ENCODE measurements at regions not wholly inside any gene's neighbourhood (a gene's known extent, or its start where the extent isn't known, plus 50 kb on each side); places are given as distances from the start of the nearest gene placed in this dataset.
"Not testable (repeated sequence)": the region's sequence is repeated elsewhere in the genome, so short reads cannot be mapped to it uniquely, and the experiment has no call there.

DNA sequence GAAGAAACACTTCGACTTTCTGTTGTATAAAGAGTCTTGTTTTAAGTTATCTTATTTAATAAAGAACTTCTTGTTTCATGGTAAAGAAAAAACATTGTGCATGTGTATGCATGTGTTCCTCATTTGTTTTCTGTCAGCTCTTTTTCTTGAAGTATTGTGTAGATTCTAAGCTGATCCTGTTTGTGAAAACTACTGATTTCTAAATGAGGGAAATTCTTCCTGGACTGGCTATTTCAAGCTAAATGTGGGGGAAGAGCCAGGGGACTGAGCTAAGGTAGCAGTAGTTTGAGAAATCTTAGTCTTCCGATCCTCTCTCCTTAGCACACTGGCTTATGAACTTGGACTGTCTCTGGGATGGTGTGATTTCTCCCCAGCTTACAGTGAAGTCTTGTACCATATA, 56.4 kb upstream of the RBMS1 start:
- DNase-seq (ENCODE audit: low spot score) = no peak

DNA sequence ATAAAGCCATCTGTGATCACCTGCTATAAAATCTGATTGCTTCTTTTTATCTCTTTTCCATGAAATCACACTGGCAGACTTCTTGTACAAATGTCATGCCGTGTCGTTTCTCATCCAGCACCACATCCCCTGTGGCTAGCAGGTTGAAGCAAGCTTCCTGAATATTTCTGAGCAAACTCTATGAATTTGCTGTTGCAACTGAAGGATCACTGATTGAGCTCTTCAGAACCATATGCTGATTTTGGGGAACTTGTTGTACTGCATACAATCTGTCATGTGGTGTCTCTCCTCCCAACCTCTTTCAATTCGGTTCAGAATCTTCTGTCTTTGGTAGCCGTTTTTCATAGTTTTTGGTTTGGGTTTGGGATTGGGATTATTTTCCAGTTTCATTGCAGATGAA, 57.7 kb upstream of the RBMS1 start:
- no peak for DNase-seq (ENCODE audit: low spot score)

DNA sequence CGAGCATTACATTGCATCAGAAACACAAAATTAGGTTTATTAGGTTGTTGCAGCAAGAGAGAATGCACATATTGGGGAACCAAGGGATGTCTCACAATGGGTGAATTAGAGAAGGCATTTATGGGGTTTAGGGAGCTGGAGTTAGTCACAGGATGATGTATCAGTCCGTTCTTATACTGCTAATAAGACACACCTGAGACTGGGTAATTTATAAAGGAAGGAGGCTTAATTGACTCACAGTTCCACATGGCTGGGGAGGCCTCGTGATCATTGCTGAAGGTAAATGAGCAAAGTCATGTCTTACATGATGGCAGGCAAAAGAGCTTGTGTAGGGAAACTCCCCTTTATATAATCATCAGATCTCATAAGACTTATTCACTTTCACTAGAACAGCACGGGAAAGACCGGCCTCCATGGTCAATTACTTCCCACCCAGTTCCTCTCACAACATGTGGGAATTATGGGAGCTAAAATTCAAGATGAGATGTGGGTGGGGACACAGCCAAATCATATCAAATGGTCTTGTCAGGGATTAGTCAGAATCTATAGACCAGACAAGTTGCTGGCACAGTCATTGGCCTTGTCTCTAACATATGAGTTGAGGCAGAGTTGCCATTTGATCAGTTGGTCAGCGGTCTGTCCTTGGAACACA, 61.9 kb upstream of the RBMS1 start:
- no peak for DNase-seq (ENCODE audit: low spot score)

DNA sequence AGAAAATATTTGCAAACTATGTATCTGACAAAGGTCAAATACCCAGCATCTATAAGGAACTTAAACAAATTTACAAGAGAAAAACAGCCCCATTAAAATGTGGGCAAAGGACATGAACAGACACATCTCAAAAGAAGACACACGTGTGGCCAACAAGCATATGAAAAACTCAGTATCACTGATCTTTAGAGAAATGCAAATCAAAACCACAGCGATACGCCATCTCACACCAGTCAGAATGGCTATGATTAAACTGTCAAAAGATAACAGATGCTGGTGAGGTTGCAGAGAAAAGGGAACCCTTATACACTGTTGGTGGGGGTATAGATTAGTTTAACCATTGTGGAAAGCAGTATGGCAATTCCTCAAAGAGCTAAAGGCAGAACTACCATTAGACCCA, 64.3 kb upstream of the RBMS1 start:
- DNase-seq (ENCODE audit: low spot score) = no peak

- no peak for DNase-seq (ENCODE audit: low spot score)
These were observed 64.9 kb upstream of the RBMS1 start for GRCh38 chr2:160558531-160558930.

- no peak for DNase-seq (ENCODE audit: low spot score)
These were observed 68.1 kb upstream of the RBMS1 start for GRCh38 chr2:160561551-160562295.

DNA sequence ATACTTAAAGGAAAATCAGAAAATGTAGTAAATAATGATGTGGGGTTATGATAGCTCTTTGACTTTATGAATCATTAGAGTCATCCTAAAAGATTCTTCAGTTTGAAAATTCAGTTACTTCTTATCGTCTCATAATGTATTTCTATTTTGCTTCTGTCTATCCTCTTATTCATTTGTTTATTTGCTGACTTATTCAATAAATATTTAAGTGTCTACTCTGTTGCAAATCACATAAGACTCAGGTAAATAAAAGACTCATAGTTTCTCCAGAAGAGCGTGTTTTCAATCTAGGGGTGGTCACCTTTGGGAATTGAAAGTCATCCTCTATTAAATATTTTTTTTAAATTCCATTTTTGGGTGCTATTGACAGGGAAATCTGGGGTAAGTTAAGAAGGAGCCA, 69.1 kb upstream of the RBMS1 start:
- no peak for DNase-seq (ENCODE audit: low spot score)

- DNase-seq (ENCODE audit: low spot score) = no peak
These were observed 71.0 kb upstream of the RBMS1 start for GRCh38 chr2:160564591-160564990.

DNA sequence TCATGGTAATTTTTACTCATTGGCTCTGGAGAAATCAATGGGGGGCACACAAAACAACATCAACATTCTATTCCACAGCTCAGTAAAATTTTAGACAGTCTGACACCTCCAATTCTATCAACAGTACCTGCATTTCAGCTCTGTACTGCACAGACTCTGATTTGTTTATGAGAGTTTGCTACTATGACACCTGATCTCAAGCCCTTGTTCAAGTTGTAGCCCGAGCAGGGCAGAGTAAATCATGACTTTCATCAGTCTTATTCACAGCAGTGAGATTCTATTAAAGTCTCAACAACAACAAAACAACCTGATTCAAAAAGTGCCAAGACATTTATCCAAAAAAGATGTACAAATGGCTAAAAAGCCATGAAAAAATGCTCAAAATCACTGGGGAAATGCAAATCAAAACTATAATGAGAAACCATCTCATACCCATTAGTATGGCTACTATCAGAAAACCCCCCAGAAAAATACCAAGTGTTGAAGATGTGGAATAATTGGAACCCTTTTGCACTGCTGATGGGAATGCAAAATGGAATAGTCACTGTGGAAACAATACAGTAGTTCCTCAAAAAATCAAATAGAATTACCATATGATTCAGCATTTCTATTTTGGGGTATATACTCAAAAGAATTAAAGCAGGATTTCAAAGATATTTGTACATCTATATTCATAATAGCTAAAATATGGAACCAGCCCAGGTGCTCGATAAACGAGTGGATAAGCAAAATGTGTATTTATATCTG, 71.7 kb upstream of the RBMS1 start:
- no peak for DNase-seq (ENCODE audit: low spot score)

DNA sequence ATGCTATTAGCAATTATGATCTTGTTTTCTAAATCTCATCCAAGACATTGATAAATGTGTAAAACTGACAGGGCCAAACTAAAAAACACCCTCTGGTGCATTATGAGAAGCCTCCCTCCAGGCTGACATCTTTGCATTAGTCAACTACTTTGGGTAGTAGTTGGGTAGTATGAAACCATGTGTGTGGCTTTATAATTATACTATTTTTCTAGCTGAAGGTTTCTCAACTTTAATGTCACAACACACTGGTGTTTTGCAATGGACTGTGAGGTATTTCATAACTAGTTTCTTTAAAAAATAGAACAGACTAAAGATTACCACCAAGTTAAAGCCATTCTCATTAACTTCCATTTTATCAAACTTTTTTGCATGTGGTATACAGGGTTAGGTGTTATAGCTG, 73.1 kb upstream of the RBMS1 start:
- DNase-seq (ENCODE audit: low spot score) = no peak

DNA sequence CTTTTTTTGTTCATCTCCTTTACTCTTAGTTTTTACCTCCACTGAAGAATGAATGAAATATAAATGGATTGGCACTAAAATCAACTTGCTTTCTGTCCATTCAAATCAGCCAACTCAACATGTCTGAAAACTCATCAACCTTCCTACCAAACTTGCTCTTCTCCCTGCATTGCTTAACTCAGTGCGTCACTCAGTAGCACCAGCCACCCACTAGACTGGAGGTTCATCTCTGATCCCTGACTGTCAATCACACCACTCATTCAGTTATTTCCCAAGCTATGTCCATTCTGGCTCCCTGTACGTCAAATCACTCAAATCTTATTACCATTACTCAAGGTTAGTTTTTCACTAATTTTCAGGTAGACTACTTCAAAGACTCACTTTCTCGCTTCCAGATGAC, 75.2 kb upstream of the RBMS1 start:
- DNase-seq (ENCODE audit: low spot score) = no peak

GRCh38 chr2:160570376-160570775, 76.8 kb upstream of the RBMS1 start:
- no peak for DNase-seq (ENCODE audit: low spot score)

GRCh38 chr2:160574468-160575140, 81.0 kb upstream of the RBMS1 start:
- no peak for DNase-seq (ENCODE audit: low spot score)

- no peak for DNase-seq (ENCODE audit: low spot score)
These were observed 81.8 kb upstream of the RBMS1 start for GRCh38 chr2:160575368-160575767.

GRCh38 chr2:160576054-160576499, 82.5 kb upstream of the RBMS1 start:
- DNase-seq (ENCODE audit: low spot score) = no peak

GRCh38 chr2:160577081-160577480, 83.5 kb upstream of the RBMS1 start:
- DNase-seq (ENCODE audit: low spot score) = not testable (repeated sequence)

GRCh38 chr2:160581035-160581434, 87.4 kb upstream of the RBMS1 start:
- DNase-seq (ENCODE audit: low spot score) = no peak

DNA sequence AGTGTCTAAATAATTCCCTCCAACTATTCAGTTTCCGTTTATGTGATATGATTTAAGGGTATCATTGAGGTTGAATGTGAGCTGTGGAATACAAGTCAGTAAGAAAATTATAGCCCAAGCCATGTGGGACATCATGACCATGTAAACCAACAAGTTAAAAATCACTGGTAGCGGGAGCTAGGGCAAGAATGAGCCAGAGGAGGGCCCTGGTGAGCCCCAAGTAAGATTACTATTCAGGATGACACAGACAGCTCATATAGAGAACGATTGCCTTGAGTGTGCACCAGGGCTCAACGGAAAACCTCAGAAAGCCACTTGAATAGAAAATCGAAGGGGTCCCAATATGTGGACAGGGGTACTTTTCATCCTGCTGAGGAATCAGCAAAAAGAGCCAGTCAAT, 87.8 kb upstream of the RBMS1 start:
- DNase-seq (ENCODE audit: low spot score) = no peak

DNA sequence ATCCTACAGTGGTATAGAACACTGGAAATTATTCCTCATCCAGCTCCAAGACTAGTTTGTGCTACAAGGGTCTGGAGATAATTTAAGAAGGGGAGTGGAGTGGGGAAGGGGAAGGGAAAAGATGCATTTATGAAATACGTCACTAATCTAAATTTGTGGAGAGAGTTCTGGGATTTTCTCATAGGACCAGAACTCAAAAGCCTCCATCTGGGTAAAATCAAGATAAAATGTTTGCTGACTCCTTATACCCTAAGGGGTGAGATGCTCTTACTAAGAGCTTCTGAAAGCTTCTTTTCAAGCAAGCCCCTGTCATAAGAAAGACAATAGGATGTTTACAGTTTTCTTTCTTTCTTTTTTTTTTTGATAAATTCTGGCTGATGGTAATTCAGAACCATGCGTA, 88.5 kb upstream of the RBMS1 start:
- no peak for DNase-seq (ENCODE audit: low spot score)

DNA sequence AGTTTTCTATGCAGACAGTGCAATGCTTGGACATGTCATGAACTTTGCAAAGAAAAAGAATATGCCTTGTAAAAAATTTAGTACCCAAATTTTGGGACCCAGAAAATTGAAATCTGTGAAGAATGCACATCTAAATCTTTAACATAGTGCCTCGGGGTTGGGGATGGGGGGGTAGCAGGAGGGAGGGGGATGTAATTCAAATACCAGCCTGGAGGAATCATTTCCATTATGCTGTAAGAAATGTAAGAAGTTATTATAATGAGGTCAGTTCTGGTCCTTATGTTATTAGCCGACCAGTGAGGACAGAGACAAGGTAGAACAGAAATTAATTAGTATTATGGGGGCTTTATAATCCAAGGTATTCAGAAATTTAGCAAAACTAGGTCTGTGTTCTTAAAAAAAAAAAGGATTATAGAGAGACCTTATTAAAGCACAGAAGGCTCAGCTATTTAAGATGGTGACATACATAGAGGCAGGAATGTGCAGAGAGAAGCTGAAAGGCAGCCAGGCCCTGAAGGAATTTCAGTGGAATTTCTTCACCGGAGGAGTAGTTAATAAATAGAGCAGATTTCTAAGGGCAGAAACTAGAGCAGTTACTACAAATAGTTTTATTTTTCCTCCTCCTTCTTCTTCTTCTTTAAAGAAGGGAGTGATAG, 89.0 kb upstream of the RBMS1 start:
- no peak for DNase-seq (ENCODE audit: low spot score)

DNA sequence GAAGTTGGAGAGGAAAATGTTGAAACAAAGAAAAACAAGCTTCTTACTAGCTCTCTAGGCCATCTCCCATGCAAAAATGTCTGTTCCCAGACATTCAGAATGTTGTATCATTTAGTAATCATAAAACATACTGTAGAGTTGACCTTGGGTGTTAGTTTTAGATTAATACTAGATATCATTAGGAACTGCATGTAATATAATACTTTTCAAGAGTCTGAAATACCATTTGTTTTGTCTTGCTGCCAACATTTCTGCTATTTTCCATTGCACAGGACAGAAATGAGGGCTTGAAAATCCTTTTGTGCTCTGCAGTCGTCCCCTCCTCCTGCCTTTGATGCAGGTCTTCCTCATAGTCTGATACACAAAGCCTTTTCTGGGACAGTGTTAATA, 89.5 kb upstream of the RBMS1 start:
- no peak for DNase-seq (ENCODE audit: low spot score)
